Stimulated activated CD8-positive, alpha-beta memory T cell treated with anti-CD3 and anti-CD28 coated beads, Interleukin-15, amount 100 ng/mL, for 48 hours (primary cell): ENCODE measurements at regions not wholly inside any gene's neighbourhood (a gene's known extent, or its start where the extent isn't known, plus 50 kb on each side); places are given as distances from the start of the nearest gene placed in this dataset.

ENCODE experiments used
- DNase-seq, 2 donors: peaks; one replicate each; pipeline ENCODE4 v3.0.0-alpha.2; 2020; ENCODE audit warnings: low read depth in 2 of 2

DNA sequence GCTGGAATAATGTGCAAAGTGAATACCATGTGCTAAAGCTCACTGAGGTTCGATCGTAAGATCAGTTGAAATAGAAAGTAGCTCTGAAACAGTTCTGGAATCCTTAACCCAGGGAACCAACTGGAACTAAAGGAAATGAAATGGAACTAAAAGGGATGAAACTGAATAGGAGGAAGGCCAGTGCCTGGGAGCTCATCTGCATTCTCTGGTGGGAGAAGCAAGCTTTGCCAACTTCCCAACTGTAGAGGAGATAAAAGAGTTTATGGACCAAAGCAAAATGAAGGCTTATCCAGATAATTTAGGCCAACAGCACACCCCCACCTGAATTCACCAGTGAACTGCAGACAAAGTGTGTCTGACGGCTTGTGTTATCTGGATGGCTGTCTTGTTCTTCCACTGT is 188.6 kb upstream of the HABP2 start:
- no peak for DNase-seq

DNA sequence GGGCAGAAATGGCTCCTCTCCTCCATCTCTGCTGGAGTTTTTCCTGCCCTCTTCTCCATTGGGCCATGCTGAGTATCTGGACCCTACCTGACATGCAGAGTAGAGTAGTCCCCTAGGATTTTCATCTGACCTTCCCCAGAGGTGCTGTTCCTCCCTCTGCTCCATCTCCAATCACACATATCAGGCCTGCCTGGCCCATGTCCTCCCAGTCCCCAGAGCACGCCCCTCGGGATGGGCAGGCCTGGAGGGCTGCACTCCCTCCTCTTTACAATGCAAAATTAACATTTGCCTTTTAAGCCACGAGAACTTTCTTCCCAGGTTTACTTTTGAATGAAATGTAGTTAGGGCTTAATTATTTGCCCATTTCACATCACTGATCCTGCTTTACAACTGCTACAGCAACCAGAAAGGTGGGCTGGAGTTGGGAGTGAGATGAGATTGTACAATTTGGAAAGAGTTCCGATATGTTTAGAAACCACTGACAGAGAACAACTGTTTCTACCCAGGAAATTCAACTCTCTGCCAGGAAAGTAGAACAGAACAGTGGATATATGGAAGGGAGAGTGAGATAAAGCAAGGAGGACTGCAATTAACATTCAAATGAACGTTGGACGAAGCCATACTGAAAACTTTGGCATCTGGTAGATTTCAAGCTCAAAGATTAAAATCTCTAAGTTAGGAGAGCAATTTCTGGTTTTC is 184.0 kb upstream of the HABP2 start:
- no peak for DNase-seq

DNA sequence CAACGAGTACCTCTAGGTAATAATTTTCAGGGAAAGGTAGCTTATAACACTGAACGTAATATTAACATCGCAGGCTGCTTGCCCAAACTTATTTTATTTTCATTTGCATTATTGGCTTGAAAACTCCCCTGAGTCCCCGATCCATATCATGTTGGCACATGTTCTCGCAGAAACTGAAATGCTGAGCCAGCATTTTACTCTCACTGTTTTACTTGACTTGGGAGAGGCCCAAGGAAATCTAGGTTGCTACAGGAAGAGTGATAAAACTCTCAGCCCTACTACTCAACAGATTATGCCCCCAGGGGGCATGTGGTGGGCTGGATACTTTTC is 183.5 kb upstream of the HABP2 start:
- DNase-seq: no peak

DNA sequence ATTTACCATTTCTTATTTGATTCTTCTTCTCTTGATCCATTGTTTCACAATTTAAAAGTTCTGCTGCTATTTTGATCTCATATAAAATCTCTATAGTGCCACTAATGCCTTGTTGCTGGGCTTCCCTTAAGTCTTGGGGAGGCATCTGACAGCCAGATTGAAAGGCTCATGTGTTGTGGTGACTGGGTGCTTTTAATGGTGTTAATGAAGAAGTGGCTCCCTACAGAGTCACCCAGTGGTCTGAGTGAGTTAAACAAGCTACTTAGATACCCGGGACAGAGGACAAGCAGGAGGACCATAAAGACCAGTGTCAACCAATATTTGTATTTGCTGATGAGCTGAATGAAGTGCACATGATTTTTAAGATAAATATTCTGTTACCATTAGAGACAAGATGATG is 176.4 kb upstream of the HABP2 start:
- no peak for DNase-seq

DNA sequence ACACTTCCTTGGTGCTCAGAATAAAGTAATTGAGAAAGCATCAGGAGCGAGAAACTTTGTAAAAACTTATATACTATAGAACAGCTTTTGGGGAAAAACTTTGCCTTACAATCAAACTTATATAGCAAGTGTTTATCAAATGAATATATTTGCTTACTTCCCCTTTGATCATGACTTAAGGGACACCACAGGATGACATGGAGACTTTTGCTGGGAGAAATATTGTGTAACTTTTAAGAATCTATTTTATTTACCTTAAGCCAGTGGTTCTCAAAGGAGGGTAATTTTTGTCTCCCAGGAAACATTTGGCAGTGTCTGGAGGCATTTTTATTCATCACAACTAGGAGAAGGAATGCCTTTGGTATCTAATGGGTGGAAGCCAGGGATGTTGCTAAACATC is 173.8 kb upstream of the HABP2 start:
- no peak for DNase-seq

DNA sequence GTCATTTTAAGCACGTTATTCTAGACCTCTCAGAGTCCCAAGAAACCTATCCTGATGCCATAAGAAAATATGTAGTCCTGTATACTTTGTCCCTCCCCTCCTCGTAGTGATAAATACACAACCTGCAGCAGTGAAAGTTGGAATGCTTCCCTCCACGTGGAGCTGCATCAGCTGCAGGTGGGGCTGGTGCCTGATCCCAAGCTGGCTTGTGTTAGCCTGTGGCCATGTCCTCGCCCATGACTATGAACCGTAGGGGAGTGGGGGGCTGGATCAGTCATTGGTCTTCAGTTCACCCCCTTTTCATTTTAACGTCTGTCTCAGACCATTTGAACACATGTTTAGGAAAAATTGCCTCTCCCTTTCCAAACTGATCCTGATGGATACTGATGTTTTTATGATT is 171.4 kb upstream of the HABP2 start:
- no peak for DNase-seq

DNA sequence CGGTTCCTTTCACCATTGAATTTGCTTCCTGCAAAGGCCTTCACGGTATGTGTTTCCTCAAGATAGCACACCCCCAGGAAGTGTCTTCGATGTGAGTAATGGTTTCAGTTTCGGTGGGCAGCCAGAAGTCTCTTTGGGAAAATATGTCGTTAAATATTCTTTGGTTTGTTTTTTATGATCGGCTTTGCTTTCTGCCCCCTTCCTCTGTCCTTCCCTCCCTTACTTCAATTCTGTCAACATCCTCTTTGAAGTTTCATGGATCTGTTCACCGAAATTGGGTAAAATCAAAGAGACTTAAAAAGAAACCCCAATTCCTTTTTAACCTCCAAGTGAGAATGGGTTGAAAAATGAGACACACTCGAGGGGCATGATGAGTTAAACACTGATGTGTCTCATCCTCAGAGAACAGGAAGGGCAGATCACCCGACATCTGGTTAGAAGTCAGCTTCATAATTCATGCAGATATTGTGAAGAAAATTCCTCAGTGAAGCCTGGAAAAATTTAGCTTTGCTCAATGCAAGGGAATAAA is 170.8 kb upstream of the HABP2 start:
- peak in 1 of 2 donors; percentile 6 for DNase-seq

DNA sequence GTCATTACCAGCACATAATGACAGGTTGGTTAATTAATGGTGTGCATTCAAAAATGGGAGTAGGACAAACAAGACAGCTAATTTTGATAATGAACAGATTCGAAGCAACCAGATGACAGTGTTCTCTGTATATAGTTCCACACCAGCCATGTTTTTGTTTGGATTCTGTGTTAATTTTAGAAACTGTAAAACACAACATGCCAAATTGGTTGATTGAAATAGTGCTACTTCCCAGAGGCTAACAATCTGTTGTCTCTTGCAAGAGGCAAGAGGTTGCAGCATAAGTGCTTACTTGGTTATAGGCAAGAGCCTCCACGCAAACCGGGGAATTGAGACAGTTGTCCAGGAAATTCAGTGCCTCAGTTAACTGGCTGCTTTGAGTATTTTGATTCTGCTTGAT is 170.2 kb upstream of the HABP2 start:
- DNase-seq: no peak

DNA sequence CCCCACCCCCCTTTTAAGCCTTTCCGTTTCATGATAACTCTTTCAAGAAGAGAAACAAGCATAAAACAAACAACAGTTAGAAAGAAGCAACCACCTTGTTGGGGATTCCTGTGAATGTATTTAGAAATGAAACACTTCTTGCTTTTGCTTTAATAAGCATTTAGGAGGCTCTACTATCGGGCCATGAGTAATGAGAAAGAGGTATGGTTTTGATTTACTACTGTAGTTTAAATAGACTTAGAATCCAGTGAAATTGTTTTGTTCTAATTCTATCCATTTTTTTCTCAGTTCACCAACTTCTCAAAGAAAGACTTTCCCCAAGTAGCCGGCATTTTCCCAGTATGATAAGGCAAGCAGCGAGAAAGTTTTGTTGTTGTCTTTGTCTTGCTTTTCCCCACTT is 168.7 kb upstream of the HABP2 start:
- no peak for DNase-seq

DNA sequence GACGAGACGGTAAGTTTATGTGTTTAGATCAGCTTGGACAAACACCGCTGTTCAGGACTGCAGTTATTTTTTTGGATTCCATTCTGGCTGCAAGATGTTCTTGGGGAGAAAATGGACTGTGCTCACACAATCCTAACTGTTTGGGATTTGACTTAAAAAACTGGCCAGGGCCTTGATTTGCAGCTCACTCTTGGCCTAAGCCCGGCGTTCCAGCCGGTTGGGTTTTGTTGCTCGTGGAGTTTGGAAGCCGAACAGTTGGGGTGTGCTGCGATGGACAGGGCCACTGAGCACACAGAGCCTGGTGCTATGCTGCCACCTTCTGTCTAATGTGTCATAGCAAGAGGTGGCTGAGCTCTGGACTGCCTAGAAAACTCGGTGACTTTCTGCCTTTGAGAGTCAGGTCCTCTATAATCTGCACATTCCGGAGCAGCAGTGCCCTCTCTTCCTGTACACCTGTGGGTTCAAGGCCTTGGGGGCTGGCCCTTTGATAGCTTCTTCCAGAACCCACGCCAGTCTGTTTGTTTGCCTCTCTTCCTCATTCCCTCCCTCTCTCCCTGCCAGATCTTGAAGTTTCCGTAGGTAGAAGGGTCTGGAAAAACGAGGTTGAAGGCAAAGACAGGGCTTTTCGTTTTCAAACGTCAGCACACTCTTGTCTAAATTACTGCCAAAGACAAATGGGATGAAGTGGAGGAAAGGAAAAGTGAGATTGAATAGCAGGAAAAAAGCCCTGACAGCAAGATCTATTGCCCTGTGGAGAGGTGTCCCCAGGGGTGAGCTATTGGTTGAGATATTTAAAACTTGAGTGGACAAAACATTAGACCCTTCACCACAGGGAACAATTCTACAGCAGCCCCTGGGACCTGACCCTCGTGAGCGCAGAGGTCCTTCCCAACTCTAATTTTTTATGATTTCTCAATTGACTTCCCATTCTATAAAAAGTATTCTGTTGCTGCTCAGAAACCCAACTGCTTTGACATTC is 167.5 kb upstream of the HABP2 start:
- DNase-seq: peak; percentile 14 to 28

DNA sequence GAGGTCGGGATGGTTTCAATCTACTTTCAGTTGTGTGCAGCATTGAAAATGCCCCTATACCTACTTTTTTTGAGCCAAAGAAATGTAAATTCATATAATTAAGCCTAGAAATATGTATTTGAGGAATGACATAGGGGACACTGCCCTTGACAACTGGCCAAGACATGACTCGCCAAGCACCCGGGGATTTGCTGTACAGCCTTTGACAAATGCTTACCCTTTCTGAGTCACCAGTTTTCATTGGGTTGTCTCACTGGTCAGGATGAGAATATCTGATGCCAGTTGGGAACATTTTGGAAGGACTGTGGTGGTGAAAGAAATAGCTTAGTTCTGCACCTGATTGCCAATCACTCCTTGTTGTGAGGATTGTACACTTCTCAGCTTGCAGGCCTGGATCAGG is 166.8 kb upstream of the HABP2 start:
- DNase-seq: no peak

DNA sequence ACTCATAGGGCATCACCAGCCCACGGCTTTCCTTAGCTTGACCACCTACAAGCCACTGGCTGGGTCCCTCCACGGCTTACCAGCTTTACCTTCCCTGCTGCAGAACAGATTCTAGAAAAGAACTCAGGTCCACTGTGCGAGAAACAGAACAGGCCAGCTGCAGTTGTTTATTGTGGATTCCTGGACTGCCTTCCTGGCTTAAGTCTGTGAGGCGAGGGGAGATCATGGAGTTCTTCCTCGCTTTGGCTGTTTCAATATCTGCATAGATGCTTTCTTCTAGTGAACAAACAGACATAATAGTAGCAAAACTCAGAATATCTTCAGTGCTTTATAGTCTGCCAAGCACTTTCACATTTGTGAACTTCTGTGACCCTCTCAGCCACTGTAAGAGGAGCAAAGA is 162.9 kb upstream of the HABP2 start:
- DNase-seq: no peak

DNA sequence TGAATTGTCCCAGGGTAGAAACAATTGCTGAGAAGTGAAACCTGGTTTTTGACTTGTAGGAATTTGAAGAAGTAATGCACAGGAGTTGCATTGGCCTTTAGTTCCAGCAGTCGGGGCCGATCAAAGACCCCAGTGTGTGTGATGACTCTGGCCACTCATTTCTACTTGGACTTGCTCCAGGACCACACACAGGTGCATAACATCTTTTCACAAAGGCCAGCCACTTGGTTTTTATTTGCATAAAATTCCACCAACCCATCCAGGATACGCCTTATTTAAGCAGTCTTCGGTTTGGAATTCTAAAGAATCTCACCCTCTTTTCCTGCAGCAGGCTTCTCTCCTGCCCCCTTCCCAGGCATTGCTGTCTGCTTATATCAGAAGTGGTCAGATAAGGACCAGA is 162.0 kb upstream of the HABP2 start:
- no peak for DNase-seq

DNA sequence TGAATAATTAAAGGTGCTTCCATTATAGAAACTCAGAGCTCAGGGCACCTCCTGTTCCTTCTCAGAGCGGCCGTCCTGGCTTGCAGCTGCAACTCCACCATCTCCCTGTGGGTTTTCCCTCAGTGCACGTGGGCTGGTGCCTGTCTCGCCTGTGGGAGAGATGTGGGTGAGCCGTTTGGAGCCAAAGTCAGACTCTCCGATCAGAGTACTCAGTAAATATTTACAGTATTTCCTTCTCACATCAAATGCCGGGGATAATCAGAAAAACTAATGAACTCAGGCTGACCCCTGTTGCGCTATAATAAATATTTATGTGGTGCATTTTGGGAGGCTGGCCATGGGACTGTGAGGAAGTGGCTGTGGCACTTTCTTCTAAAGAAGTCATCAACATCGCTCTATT is 155.8 kb upstream of the HABP2 start:
- no peak for DNase-seq

DNA sequence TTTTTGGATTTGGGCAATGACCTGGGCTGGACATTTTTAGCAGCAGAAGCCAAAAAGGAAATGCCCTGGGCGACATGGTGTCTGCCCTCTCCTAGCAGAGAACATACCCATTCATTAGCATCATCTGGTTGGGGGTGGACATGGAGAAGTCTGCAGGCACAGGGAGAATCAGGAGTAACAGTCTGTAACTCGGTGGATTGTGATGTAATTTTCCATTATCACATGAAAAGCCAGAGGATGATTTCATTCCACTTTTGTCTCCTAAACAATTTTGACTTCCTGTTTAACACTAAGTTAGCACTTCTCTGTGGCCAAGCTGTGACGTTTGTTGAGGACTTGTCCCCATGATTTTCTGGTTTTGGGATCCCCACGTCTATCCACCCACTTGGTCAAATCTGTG is 153.8 kb upstream of the HABP2 start:
- no peak for DNase-seq

DNA sequence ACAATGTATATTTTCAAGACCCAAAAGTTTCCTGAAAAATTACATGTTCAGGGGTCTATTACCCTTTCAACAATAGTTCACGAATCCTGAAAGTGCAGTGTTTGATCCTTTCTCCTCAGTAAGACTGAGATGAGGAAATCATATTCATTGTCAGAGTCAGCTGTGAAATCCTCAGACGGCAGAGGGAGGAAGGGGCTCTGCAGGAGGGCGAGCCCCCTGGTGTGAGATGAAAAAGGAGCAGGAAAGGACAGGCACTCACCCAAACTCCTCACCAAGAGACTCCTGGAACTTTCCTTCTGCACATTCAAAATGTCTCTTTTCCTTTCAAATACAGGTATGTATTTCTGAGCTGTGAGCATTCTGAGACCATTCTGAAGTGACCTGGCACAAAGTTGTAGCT is 150.3 kb upstream of the HABP2 start:
- DNase-seq: no peak

DNA sequence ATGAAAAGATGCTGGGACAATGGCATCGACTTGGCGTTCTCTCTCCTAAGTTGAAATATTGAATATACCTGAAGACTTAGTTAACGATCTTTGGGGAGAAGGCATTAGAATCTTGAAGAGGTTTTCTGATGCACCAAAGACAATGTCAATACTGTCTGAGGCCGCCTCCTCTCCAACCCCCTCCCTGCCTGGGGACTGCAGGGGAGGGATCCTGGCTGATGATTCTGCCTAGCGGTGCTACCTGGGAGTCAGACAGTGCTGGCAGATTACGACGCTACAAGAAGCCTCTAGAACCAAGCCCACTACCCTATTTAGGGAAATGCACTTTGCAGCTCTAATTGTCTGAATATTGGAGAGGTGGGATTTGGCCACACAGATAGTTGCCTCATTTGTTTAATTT is 145.6 kb upstream of the HABP2 start:
- DNase-seq: no peak

DNA sequence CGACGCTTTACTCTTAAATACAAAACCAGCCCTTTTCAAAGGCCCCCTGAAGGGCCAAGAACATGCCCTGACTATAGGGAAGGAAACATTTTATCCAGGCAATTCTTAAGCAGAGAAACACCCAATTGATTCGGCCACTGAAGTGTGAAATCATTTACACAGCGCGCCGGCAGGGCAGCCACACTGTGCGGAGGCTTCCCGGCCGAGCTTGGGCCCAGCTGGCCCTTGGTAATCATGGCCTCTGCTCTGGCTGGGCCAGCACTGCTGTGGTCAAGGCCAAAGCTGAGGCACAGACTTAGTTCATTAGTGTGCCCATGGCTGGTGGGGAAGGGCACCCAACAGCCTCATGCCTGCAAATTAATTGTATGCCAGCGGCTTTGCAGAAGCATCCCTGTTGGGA is 143.7 kb upstream of the HABP2 start:
- DNase-seq: no peak

DNA sequence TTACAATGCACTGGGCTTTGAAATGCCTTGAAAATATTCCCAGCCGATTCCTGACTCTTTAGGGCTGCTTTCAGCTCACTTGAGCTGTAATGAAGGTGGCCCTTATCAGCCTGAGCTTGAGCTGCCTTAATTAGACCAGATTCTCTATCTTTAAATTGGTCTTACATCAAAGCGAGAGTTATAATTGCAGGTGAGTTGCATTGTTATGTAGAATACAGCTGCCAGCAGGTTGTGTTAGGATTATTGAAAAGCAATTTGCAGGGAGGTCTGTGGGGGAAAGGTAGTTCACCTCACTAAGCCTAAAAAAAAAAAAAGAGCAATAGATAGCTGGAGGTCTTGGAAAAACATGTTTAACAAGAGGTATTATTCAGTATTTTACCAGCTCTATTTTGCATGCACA is 142.2 kb upstream of the HABP2 start:
- DNase-seq: no peak

DNA sequence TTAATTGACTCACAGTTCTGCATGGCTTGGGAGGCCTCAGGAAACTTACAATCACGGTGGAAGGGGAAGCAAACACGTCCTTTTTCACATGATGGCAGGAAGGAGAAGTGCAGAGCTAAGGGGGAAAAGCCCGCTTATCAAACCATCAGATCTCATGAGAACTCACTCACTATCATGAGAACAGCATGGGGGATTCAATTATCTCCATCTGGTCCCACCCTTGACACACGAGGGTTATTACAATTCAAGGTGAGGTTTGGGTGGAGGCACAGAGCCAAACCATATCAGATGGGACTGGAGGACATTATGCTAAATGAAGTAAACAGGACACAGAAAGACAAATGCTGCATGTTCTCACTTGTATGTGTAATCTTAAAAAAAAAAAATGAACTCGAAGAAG is 141.4 kb upstream of the HABP2 start:
- DNase-seq: no peak

DNA sequence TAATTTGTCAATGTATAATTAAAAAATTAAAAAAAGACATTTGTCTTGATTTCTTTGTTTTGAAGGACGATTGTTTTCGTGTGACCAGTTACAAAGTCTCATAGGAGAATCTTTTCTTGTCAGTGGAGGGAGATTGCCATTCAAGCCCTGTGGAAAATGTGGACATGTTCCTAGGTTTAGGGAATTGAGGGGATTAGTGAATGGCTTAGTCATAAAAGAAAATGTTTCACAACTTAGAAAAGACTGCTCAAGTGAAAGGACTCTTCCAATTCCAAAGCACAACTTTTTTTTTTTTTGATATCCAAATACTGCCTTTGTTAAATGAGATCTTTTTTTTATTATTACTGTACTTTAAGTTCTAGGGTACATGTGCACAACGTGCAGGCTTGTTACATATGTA is 140.7 kb upstream of the HABP2 start:
- no peak for DNase-seq

DNA sequence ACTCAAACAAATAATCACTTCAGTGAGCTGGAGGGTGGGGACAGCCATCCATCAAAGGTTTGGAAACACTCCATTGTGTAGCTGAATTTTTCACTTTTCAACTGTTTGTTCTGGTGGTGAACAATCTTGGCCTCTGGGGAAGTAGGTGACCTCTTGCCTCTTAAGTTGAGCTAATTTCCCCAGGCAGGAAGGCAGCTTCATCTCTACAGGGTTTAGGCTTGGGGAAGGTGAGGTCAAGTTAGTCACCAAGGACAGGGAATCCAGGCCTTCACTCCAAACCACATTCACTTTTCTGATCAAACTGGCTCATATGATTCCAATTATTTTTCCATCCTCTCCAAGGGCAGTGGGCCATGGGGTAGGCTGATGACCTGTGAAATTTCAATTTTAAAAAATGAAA is 138.3 kb upstream of the HABP2 start:
- DNase-seq: no peak

DNA sequence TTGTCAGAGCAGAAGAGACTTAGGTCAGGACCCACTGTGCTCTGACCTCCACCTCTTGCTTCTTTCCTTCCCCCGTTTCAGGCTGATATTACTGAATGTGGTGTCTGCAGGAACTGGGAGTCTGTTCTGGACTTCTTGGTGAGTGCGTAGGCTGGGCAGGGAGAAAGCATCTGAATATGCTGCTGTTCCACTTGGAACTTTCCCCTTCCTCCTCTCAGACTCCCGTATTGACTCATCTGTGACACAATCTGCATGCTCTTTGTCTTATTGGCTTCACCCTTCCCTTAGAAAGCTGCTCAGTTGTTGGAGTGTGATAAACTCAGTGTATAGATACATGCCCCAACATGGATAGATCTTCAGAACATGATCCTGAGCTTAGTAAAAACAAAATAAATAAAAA is 137.6 kb upstream of the HABP2 start:
- no peak for DNase-seq
